Dedifferentiated amniotic fluid mesenchymal stem cell (primary cell): ENCODE measurements at regions not wholly inside any gene's neighbourhood (a gene's known extent, or its start where the extent isn't known, plus 50 kb on each side); places are given as distances from the start of the nearest gene placed in this dataset.
"Not testable (repeated sequence)": the region's sequence is repeated elsewhere in the genome, so short reads cannot be mapped to it uniquely, and the experiment has no call there.

ENCODE experiments used
- DNase-seq: peaks from one replicate; pipeline ENCODE4 v3.0.0-alpha.2; 2016; ENCODE audit errors: extremely low spot score

DNA sequence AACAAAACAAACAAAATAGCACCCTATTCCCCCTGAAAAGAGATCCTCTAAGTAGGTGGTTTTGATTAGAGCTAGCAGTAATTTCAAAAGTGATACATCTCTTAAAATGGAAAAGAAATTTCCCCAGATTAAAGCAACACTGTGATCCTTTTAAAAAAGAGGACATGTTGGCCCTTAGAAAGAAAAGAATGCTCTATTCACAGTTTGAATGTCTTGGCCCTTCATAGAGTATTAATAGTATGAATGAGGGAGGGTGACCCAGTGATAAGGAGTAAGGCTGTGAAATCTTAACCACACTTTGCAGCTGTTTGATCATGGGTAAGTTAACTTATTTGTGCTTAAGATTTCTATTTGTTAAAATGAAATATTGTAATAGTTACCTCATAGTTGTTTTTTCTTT is 467.7 kb upstream of the MEF2C start:
- no peak for DNase-seq

DNA sequence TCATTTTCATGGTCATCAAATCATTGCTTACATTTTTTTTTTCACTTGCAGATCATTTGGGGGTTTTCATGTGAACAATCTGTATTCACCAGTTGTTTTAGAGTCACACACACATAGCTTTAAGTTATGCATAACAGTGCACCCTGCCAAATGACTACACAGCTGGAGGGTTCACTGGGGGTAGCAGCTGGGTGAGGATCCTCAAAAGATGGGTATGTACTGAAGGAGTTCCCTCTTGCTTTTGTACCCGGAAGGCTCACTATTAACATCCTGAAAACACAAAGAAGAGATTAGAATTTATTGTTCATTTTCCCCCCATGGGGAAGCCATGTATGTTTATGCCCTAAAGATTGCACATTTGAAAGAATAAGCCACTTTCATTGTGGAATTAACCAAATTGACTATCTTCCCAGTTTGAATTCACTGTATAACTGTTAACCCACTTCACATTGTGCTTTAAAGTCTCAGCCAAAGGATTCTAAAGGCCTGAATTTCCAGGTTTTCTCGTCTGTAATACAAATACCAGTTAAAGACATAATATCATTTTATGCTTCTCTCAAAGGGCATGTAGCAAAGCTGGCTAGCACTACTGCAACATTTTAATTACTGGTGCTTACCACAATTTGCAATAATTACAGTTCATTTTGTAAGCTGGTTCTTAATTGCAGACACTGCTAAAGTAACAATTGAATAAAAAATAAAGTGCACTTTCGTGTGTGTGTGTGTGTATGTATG is 466.4 kb upstream of the MEF2C start:
- DNase-seq, result no peak

DNA sequence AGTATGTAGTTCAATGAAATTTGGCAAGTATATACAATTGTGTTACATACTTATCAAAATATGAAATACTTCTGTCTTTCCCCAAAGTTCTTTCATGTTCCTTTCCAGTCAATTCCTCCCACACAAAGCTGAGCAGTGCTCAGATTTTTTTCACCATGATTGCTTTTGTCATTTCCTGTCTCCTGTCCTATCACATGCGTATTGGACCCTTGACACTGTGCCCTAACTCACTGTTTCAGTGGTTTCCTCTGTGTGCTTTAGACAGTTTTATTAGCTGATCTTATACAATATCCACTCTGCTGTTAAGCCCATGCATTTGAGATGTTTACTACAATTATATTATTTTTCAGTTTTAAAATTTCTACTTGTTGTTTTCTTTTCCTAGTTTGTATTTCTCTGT is 463.6 kb upstream of the MEF2C start:
- no peak for DNase-seq

DNA sequence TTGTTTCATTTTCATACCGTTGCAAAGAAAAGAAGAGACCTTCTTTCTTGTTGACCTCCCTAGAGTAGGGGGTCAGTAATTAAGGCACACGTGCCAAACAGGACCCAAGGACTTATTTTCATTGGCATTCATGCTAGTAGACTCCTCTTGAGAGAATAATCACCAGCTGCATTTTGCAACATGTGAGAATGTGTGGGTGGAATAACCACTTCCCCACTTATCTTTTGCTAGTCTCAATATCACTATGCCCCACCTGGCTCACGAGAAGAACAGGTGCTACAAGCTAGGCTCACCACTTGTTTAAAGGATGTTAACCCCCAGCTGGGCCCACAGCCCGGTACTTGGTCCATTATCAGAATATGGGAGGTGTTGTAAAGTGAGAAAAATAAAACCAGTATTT is 460.7 kb upstream of the MEF2C start:
- DNase-seq, result no peak

DNA sequence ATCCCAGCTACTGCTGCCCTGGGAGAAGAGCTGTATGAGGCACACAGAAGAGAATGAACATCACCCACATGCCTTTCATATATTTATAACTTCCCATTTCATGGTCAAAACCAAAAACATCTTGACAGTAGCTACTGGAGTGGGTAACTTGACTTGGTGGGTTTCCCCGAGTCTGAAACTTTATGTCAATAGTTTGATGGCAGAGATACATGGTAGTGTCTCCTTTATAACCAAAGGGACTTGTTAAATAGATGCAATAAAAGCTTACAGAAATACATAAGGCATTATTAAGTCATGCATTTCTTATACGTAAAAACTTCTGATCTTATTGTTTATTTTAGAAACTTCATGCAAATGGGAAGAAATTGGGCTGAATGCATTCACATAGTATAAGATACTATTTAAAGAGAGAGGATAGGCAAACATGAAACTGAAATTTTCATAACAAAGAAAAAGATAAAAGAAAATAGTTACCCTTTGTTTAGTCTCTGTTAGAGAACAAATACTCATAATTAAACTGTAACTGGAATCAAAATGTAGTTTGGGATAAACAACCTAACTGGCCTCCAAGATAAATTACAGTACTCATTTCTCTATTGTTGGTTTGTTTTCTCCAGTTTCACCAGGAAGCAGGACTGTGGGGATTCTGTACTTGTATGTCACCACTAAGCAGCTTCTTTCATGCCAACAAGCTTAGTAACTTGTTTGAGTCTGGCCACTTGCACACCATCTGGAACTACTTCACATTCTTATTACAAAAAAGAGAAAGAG is 459.3 kb upstream of the MEF2C start:
- DNase-seq, result peak; percentile 91

DNA sequence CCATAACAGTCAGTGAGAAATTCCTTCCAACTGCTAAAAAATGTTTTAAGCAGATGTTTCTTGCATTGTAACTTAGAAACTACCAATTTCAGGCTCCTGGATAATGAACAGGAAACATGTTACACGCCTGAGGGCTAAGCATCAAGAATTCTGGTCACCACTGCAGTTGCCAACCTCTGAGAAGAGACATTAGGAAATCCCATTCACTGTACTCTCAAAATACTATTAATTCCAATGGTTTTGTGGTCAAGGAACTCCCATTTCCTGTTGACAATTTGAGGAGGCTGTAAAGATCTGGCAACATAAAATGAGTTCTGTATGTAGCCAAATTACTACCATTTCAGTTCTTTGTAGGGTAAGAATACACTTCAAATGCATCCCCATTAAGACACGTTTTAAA is 456.0 kb upstream of the MEF2C start:
- DNase-seq, result no peak

DNA sequence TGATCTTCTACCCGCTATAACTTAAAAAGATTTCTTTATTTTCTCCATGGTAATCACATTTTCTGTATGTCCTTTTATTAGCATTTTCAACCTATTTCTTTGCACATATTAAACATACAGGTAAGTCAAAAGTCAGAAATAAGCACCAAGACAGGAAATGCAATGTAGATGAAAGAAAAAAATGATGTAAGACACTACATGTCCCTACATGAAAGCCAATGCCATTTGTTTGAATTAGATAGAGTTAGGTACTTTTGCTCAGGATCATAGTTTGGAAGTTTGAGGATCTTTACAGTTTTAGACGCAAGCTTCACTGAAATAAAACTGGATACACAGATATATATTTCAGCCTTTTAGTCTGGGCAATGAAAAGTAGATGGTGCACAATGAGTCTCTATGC is 453.1 kb upstream of the MEF2C start:
- DNase-seq, result no peak

DNA sequence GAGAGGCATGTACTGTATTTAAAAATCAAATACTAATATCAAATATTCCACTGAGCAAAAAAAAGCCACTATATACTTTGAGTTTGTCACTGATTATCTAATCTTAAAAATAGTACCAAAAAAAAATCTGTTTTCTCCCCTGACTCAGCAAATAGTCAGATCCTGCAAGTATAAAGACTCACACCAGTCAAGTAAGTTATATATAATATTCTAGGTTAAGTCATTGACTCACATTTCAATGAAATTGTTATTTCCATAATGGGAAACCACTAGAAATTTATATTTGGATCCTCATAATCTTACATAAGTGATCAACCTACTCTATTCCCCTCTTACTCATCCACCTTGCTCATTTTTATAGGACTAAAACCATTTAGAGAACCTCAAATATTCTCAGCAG is 447.2 kb upstream of the MEF2C start:
- DNase-seq, result no peak

DNA sequence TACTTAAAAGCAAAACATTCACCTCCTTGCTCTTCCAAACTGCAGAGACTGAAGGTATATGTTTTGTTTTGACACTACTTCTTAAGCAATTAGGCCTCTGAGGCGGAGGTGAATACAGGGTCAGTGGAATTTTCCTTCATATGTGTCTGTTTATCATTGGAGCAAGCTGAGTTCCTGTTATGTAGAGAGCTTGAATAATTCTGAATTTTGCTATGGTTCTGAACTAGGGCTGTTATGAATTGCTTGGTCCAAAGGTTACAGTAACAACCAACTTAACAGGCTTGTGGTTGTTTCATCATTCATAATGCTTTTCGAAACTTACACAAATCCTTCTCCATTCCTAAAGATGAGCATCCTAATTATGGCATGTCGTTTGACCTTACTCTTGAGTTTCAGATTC is 444.6 kb upstream of the MEF2C start:
- no peak for DNase-seq

DNA sequence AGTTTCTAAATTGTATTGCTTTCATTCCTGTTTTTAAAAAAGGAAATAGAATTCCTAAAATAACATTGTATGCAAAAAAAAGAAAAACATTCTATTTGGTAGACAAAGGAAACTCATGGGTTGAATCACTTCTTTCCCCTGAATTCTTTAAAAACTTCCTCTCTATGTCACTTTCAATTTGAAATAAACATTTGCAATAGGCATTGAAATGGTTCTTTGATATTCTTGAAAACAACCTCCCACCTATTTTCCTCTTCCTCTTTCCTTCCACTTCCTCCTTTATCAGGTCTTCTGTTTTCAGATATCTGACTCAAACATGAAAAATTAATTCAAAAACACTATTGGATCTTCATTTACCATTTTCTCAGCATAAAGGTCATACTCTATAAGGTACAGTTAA is 442.0 kb upstream of the MEF2C start:
- DNase-seq, result no peak

DNA sequence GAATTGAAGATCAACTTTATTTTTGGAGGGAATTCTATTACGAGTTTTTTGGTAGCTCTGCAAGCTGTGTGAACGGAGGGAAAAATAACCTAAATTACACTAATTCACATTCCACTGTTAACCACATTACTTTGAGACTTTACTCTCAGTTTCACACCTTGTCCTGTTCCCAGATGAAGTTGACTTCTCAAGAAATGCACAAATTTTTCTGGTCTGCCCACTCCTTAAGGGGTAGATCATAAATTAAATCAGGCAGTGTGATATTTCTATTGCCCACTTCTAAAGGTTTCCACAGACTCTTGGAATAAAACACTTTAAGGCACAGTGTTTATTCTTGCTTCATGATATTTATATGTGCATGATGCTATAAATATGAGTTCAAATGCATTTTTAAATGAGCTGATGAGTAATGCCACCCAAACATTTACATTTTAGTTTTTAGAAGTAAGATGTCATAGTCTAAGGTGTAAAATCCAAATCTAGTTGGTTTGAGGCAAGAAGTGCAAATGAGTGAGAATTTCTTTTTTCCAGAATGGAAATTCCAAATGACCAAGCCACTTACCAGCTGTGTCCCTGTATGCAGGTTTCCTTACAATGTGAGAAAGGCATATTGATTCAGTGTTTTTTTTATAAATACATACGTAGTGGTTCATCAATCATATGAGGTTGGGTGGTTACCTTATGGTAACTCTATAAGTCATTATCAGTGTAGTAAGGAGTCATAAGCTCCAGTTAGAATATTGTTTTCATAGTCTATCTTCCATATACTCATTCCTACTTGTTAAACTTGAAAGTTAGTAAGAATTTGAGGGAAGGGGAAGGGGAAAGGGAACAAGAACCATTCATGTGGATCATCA is 437.7 kb upstream of the MEF2C start:
- DNase-seq, result no peak

DNA sequence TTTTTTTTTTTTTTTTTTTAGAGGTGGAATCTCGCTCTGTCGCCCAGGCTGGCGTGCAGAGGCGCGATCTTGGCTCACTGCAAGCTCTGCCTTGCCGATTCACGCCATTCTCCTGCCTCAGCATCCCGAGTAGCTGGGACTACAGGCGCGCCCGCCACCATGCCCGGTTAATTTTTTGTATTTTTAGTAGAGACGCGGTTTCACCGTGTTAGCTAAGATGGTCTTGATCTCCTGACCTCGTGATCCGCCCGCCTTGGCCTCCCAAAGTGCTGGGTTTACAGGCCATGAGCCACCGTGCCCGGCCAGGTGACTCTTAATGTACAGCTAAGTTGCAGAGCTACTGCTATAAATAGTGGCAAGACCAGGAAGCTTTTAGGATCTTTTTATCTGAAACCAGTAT is 434.9 kb upstream of the MEF2C start:
- not testable (repeated sequence) for DNase-seq

DNA sequence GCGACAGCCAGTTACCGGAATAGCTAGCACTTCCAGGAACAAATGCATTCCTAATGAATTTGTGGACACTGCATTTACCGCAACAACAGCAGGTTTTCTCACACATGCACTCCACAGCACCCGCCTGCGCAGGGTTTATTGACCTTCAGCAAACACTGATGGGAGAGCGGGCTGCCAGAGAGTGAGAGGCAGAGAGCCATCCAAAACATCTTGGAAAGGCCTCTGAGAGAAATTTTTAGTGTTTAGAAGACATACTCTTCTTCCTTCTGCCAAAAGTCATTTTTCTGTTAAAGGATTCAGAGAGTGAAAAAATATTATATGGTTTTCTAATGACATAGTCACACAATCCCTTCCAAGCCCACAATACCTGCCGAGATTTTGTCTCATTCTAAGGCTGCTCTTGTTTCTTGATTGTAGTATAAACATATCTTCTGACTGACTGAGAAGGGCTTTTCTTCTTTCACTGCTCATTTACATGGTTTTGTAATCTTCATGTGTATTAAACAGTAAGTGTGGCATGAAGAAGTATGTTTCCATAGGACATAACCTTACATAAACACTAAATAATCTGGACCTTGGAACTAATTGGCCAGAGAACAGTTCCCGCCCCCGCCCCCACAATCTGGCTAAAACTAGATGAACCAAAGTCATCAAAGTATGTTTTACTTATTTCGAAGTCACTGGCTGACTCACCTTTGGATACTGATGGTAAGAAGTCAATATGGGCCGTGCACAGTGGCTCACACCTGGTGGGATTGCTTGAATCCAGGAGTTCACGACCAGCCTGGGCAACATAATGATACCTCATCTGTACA is 432.5 kb upstream of the MEF2C start:
- no peak for DNase-seq

DNA sequence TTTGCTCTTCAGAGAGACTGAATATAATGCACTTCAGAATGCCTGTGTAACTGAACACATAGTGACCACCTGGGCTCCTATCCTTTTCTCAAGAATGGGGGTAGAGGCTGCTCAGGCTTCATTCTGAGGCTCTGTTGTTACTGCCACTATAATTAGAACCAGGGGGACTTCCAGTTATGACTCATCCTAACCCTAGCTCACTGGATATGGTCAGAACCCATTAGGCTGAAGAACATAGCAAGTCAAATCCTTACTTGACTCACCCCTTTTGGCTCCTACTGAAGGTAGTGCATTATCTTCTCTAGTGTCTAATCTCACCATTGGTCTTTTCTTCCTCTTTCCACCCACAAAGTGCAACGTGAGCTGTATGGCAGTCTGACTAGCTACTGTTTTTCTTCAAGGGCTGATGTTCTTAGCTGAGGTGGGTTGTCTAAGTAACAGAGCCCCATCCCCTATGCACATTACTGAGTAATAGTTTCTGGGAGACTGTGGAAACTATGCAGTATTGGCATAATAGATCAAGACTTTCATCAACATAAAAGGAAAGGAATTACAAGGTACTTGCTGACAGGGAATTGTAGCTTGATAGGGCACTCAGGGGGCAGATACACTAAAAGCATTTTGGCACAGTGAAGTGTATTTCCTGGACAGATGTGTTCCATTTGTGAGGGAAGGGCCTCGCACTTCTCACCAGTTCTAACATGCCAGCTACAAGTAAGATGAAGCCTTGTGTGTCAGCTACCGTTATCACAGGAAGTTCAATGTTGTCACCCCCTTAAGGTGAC is 431.0 kb upstream of the MEF2C start:
- DNase-seq, result peak; percentile 62

DNA sequence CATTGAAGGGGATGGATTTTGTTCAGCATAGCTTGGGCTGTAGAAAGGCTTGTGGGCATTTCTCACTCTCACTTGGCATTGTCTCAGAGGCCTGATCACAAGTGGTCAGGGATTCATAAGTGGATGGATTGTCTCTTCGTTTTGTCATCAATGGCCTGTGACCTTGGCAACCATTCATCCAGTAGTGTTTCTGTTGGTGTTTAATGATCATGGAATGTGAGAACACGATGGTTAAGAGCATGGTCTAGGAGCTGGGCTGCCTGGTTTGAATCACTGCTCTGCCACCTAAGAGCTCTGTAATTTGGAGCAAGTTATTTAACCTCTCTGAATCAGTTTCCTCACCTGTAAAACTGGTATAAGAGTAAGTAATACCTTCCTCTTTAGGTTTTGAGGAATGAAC is 430.1 kb upstream of the MEF2C start:
- no peak for DNase-seq

DNA sequence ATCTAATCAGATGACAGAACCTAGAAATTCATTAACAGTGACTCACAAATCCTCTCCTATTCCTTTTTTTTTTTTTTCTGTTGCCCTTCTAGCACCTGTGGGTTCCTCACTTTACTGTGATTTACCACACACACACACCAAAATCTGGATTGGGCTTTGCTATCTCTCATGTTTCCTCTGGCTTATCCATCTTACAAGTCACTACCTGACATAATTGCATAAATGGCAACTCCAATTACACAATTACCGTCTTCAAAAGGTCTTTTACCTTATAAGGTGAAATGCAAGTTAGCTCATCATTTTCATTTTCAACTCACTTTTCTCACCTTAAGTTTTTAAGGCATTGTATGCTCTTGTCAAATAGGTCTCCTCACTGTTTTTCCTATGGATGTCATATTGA is 426.3 kb upstream of the MEF2C start:
- no peak for DNase-seq

DNA sequence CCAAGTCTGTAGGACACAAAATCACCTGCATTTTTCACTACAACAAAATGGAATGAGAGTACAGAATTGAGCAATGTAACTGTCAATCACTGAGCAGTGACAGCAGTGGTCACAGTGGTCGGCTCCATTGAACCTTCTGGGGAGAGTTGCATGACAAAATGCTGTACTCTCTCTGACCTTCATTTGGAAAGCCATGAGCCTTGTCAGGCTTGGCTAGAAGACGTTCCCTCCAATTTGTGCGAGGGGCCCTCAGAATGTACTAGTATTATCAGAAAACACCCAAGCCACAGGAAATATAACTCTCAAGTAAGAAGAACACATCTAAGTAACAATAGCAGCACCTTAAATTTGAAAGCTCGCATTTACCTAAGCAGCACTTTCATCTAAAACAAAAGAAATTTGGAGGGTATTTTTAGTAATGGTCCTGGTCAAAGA is 425.6 kb upstream of the MEF2C start:
- DNase-seq, result no peak

DNA sequence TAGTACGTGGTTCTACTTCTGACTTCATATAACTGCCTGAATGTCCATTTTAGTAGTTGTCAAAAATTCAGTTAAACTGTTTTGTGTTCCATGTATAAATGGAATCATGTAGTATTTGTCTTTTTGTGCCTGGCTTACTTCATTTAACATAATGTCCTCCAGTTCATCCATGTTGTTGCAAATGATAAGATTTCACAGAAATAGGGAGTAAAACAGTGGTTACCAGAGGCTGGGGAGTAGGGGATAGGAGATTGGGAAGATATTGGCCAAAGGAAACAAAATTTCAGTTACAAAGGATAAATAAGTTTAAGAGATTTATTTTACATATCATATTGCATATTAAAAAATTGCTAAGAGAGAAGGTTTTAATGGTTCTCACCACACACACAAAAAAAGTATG is 425.0 kb upstream of the MEF2C start:
- DNase-seq, result no peak

DNA sequence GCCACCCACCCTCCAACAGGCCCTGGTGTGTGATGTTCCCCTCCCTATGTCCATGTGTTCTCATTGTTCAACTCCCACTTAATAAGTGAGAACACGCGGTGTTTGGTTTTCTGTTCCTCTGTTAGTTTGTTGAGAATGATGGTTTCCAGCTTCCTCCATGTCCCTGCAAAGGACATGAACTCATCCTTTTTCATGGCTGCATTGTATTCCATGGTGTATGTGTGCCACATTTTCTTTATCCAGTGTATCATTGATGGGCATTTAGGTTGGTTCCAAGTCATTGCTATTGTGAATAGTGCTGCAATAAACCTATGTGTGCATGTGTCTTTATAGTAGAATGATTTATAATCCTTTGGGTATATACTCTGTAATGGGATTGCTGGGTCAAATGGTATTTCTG is 424.2 kb upstream of the MEF2C start:
- not testable (repeated sequence) for DNase-seq

DNA sequence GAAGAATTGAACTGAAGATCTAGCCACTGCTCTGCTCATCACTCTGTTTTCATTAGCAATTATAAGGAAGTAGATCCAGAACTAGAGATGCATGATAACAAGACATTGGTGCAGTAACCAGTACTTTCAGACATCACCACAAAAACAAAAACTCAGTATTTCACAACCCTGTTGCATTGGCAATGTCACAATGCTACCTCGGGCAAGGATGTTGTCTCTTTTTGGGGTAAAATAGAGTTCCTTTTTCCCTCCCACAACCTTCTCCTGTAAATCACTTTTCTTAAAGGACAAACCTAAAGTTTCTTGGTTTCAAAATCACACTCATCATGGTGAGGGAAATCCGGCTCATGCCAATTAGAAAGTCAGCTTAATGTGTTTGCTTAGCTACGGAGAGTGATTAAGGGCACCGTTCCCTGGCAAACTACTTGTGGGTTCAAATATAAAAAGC is 420.1 kb upstream of the MEF2C start:
- no peak for DNase-seq
